ENCODE measurements at regions not wholly inside any gene's neighbourhood (a gene's known extent, or its start where the extent isn't known, plus 50 kb on each side); places are given as distances from the start of the nearest gene placed in this dataset.

DNA sequence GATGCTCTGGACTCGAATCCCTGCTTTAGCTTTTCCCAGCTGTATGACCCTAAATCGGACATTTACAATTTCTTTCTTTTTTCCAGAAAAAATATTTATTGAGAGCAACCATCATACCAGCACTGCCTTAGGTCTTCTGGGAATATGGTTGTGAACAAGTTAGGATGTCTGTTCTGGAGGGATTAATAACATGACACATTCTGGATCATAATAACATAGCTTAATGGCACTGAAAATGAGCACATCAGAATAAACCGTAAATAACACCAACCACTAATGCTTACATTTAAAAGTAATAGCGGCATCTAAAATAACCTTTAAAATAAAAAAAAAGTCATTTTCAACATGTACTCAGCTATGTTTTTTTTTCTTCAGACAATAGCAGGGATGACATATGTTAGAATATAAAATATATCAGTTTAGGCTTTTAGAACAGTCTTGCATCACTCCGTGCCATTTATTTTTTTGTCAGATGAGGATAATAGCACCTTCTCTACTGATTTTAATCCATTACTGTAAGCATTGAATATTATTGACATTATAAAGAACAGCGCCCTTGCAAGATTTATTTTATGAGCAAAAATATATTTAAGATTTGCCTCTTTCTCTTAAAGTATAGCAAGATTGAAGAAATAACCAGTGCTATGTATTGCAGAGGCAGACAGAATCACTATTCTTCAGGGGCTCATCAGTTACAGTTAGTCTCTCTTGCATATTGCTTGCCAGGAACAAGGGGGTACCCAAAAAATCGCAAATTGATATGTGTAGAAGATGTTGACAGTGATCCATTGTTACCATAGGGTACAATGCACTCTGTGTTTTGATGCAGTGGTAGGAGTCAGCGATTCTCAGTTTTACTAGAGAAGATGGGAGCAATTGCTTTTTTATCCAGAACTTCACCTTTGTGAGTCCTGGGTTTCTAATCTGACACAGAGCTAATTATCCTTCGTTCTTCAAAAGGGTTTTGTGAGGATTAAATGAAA, 168.4 kb upstream of the NR3C1 start:
- no peak for DNase-seq (ENCODE audit: low read depth in 4 of 4, low spot score in 3 of 4)

DNA sequence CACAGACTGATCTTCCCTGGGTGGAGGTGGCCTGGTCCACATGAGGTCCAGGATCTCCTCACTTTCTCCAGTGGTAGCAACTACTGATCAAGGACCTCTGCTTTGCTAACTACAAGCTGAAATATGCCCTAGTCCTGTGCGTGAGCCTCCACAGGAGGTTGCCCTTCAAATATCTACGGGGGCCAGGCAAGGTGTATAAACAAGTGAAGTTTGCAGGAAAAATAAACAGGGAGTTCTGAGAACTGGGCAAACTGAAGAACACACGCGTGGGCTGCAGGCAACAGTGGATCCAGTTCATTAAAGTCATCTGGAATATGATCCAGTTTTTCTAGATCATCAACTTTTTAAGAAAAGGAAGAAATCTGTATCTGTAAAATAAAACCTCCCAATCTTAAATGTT, 167.5 kb upstream of the NR3C1 start:
- no peak for DNase-seq (ENCODE audit: low read depth in 4 of 4, low spot score in 3 of 4)

DNA sequence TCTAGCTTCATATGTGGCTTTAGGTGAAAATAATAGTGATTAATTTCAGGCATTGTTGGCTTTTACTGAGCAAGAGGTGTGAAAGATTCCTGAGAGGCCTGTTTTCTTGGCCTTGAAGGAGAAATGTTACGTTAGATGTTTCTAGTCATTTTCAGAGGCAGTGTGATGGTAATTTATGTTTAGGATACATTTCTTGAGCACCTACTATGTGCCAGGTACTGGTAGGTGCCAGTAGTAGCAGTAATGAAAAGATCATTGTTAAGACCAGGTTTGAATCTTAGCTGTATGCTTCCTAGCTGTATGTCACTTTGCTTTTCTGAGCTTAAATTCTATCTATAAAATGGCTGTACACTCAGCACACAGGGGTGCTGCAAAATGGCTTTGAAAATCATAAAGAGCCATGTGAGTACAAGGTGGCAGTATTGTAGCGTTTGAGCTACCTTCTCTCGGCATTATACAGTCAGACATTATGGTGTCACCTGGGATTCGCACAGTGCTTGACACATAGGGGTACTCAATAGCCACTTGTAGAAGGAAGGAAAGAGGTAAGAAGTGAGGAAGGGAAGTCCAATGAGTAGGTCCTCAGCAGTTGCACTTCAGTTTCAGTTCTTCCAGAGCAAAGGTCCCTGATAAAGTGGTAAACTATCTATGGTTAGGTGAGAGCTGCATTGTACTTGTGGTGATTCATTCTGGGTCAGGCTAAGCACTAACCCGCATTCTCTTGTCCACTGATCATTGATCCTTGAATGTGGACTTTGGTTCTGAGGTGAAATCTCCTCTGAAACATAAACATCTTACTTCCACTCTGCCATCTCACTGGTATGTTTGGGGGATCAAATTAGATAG, 166.5 kb upstream of the NR3C1 start:
- DNase-seq (ENCODE audit: low read depth in 4 of 4, low spot score in 3 of 4), result no peak

DNA sequence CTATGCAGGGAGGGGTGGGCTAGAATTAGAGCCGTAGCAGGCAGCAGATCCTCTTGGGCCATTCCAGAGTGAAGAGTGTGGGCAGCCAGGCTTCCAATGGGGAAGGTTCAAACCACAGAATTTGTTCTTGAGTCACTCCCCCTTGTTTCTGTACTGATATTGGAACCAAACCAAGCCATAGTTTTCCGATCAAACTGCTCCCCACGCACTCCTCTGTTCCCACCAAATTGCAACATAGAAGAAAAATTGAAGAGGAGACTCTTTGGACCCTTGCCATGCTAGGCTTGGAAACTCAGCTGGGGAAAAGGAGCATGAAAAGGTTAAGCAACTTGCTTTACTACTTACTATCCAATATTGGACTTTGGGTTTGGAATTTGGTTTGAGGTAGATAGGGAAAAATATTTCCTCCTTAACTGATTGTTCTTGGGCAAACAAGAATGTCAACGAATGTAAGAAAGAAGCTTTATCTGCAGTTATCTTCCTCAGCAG, 165.8 kb upstream of the NR3C1 start:
- DNase-seq (ENCODE audit: low read depth in 4 of 4, low spot score in 3 of 4), result no peak

DNA sequence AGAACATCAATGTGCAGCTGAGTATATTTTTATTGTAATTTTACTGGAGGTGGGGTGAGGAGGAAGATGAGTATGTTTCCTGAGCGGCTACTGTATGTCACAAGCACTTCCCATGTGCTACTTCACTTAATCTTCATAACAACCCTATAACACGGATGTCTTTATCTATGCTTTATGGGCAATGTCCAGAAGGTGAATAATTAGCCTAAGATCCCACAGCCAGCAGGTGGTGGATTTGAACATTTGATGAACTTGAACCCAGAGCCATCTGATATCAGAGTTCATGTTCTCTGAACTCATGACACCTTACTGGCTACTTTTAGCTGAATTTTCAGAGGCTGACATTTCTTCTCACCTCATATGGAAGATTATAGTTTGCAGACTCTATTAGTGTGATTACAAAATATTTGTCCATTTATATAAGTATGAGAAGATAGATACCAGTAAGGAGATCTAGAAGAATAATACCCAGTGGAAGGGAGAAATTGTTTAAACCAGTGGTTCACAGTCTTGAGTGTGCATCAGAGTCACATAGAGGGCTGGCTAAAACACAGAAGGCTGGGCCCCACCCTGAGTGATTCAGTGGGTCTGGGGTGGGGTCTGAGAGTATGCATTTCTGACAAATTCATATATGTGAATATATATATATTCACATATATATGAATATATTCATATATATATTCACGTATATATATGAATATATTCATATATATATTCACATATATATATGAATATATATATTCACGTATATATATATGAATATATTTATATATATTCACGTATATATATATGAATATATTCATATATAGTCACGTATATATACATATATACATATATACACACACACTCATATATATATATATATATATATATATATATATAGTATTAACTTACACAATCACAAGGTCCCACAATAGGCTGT, 164.4 kb upstream of the NR3C1 start:
- no peak for DNase-seq (ENCODE audit: low read depth in 4 of 4, low spot score in 3 of 4)

DNA sequence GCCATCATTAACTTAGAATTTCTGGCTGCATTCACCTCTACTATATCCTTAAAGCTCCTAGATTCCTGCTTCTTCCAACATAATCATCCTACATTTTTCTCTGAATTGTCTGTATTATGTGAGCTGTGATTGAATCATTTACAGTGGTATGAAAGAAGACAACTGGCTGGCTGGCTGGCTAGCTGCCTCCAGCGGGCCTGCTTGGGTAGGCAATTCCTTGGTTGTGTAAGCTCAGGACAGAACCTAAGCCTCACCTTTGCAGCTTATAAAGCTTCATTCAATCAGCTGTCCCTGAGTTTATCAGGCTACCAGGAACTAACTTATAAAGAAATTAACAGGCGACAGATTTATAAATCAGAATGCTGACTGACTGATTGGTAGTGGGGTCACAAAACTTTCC, 162.7 kb upstream of the NR3C1 start:
- no peak for DNase-seq (ENCODE audit: low read depth in 4 of 4, low spot score in 3 of 4)

DNA sequence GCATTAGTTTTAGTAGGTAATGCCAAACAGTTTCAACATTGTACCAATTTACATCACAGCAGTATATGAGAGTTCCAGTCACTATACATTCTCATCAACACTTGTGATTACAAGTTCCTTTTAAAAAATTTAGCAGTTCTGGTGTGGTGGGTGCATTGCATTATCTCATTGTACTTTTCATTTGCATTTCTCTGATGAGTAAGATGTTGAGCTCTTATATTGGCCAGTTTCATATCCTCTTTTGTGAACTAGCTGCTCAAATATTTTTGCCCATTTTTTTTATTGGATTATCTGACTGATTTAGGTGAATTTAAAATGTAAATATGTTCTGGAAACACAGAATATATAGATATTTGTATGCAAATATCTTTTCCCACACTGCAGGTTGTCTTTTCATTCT, 160.9 kb upstream of the NR3C1 start:
- DNase-seq (ENCODE audit: low read depth in 4 of 4, low spot score in 3 of 4), result no peak

DNA sequence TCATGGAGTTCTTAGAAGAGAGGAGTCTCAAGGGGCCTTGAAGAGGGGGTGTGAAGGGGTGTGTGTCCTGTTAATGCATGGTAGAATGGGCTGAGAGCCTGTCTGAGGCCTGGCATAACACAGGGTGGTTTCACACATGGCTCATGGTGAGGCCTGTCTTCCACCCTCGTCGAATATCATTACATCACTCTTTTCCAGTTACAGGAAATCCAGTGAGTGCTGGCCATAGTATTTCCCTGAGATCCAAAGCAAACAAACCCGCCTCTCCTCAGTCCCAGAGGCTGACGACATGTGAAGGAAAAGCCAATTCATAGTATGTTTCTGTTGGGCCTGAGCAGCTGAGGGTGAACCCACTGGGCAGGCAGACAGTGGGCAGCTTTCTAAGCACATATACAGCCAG, 159.4 kb upstream of the NR3C1 start:
- no peak for DNase-seq (ENCODE audit: low read depth in 4 of 4, low spot score in 3 of 4)

DNA sequence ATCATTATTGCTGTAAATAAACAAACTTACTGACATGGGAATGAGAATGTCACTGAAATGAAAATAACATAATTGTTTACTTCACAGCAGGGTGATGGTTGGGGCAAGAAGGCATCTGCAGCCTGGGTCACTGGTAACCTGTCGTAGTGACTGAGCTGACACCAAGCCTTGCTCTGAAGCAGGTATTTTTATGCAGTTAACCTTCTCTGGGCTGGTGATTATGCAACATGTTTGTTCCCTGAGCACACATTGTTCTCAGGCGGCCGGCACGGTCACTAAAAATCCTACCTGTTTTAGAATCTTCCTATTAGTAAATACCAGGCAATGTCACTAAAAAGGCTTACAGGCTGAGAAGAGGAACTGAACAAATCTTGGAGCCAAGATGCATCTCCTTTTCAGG, 157.7 kb upstream of the NR3C1 start:
- no peak for DNase-seq (ENCODE audit: low read depth in 4 of 4, low spot score in 3 of 4)

DNA sequence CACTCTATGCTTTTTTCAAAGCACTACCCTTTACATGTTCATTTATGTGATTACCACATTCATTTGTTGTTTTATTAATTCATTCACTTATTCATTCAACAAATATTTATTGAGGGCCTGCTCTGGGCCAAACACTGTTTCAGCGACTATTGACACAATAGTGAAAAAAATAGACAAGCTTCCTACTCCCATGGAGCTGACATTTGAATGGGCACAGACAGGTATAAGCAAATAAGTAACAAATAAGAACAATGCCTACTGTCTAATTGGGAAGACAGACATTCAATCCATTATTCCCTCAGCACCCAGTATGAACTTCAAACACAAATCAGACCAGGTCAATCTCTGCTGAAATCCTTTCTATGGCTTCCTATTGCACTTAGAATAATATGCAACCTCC, 156.9 kb upstream of the NR3C1 start:
- DNase-seq (ENCODE audit: low read depth in 4 of 4, low spot score in 3 of 4), result no peak

DNA sequence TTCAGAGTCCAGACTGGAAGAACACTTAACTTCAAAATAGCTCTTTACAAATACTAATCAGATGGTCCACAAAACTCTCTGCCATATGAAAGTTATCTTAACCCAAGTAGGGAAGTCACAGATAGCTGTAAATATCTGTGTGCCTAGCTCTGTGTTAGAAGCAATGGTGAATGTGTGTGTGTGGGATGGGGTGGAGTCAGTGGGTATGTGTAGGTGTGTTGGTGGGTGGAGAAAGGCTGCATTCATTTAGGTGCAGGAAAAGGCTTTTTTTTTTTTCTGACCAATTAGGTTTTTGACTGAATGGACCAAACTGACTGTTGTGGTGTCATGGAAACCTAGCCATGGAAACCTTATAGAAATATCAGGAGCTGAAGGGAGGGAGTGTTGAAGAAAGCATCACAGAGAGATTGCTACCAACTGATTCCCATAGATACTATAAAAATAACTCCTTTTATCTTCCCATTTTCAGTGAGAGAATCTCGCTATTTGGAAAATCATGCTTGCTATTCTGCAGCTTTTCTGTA, 156.2 kb upstream of the NR3C1 start:
- no peak for DNase-seq (ENCODE audit: low read depth in 4 of 4, low spot score in 3 of 4)

DNA sequence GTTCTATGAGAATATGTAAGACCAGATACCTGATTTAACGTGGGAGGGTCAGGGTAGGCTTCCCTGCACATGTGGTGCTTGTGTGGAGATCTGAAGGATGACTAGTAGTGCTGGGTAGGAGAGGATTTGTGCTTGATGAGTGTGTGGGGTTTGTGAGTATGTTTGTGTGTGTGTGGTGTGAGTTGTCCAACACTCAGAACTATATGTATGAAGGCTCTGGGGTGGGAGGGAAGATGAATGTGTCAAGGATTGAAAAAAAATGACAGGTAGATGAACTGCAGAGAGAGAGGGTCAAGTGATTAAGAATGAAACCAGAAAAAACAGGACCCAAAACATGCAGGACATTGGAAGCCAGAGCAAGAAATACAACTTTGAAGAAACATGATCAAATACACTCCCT, 154.6 kb upstream of the NR3C1 start:
- DNase-seq (ENCODE audit: low read depth in 4 of 4, low spot score in 3 of 4), result no peak

DNA sequence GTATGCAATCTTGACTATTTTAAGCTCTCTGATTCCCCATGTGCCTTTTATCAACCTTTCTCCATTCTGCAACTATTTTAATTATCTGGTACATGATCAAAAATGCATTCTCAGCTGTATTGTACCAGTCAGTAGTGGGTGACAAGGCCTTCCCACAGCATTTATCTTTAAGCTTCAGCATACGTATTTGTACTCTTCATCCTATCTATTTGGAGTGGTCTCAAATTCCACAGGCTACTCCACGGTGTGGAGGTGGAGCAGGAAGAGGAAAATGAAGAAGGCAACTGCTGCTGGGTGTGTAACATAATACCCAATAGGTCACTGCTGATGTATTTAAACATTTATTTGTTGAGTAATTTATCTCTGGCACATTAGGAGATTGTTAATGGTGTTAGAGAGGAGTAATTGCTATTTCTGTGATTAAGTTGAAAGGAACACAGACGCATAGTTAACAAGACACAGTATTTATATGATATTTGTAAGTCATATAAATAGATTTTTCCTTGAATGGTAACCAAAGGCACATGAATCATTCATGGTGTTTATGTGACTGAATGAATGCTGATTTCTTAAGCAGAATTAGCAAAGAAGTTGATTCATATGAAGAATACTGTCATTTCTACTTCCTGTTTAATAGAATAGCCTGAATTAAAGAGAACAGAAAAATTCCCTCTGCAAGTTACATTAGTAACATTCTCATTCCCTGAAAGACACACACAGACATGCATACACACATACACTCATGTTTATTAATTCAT, 153.8 kb upstream of the NR3C1 start:
- DNase-seq (ENCODE audit: low read depth in 4 of 4, low spot score in 3 of 4), result no peak

DNA sequence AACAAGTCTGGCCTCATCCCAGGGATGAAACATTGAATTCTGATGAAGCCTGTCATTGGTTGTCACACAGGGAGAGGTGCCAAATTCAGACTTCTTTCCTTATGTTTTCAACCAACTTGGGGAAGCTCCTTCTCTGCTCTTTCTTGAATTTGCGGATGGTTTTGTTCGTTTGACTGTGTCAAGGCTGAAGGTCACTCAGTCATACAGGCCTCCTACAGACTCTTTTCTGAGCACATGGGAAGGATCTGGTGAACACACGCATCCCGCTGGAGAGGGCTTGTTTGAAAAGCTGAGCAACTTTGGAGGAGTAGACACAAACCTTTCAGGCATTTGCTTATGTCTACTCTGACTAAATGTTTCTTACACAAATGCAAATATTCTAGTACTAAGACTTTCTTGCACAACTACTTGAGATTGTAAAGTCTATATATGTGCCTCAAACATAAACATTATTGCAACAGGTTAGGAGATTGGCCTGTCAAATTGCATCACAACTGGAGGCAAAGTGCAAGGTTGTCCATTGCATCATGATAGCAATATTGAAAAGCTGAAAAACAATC, 151.5 kb upstream of the NR3C1 start:
- no peak for DNase-seq (ENCODE audit: low read depth in 4 of 4, low spot score in 3 of 4)

DNA sequence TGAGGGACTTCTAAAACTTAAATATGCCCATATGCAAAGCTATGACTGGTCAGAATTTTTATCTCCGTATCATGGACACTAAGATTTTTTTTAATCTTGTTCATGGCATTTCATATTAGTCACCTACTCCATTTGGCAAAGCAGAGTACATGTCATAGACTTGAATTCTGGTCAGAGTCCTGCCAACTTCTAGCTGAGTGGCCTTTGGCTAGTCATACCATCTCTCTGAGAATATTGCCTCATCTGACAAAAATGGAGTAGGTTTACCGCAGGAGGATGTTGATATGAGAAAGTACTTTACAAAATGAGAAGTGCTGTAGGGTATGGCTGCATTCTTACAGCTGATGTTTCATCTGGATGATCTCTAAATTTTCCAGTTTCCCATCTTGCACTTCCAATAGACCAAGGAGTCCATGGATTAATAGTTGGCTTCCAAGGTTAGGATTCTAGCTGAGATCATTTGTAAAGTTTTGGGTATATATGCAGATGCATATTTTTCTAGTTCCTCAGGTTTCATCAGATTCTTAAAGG, 150.8 kb upstream of the NR3C1 start:
- DNase-seq (ENCODE audit: low read depth in 4 of 4, low spot score in 3 of 4), result no peak

DNA sequence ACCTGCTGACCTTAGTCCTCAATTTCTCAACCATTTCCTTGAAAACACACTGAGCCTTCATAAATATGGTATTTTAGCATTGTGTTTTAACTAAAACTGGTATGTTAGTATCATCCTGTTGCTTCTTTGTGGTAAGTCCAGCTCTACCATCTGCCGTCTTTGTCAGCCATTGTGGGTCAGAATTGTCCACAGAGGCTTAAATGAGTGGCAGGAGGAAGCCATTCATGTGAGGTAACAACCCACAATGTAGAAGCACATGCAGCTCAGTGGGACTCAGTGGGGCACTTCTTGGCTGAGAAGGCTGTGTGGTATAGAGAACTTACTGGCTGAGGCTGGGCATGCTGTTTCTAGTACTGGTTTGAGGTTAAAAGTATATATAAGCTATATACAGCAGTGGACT, 149.2 kb upstream of the NR3C1 start:
- DNase-seq (ENCODE audit: low read depth in 4 of 4, low spot score in 3 of 4), result no peak

DNA sequence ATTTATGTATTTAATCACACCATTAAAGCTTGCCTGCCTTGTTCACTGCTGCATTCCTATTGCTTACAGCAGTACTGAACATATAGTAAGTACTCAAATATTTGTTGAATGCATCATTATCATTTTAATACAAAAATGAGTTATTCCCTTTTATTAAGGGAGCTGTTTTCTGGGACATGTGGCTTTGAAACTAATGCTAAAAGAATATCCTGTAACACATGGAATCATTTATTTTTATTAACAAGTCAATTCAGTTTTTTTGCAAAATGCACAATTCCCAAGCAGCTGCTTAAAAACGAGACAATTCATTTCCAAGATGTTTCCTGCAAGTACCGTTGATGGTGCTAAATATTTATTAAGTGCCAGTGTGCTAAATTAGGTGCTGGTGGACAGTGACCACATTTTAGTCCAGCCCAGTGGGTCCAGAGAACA, 148.3 kb upstream of the NR3C1 start:
- DNase-seq (ENCODE audit: low read depth in 4 of 4, low spot score in 3 of 4), result no peak

DNA sequence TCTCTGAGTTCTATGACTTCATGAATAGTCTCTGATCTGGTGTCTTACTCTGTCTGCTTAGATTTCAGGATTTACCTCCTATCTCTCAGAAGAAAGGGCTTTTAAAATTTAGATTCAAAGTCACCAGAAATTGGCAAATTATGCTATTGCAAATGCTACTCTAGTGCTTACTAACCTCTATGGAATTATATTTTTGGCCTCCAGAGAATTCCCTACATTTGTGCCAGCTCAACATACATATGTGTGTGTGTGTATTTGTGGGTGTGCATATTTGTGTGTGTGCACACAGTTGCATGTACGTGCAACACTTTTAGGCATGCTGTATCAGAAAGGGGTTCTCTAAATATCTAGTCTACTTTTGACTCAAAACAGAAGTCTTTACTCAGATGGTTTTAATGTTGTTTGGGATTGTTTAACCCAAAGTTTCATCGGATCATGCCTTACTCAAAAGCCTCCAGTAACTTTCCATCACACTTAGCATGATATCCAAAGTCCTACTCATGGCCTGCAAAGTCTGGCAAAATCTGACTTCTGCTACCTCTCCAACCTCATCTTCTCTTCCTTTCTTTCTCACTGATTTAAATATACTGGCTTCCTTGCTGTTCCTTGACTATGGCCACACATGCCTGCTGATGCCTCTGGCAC, 147.6 kb upstream of the NR3C1 start:
- DNase-seq (ENCODE audit: low read depth in 4 of 4, low spot score in 3 of 4), result no peak

Data from left renal pelvis (tissue), 4 donors.